ENCODE measurements at regions not wholly inside any gene's neighbourhood (a gene's known extent, or its start where the extent isn't known, plus 50 kb on each side); places are given as distances from the start of the nearest gene placed in this dataset.

- no peak for DNase-seq
These were observed 209.9 kb downstream of the COL4A1 start for GRCh38 chr13:110097013-110097412.

GRCh38 chr13:110092831-110093247, 214.1 kb downstream of the COL4A1 start:
- no peak for DNase-seq

DNA sequence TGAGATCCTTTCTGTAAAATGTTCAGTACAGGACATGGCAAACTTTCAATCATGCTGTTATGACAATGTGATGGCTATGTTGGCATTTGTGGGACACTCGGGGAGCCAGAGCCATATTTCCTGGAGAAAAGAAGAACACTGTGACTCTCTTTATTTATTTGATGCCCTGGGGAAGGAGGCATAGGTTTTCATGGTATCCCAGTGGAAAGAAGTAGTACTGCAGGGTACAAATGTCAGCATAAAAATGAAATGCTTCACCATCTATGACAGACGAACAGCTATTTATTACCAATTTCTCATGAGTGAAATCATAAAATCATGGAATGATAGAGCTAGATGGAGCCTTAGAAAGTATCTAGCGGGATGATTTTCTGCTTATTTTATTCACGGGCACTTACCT, 217.1 kb downstream of the COL4A1 start:
- no peak for DNase-seq

DNA sequence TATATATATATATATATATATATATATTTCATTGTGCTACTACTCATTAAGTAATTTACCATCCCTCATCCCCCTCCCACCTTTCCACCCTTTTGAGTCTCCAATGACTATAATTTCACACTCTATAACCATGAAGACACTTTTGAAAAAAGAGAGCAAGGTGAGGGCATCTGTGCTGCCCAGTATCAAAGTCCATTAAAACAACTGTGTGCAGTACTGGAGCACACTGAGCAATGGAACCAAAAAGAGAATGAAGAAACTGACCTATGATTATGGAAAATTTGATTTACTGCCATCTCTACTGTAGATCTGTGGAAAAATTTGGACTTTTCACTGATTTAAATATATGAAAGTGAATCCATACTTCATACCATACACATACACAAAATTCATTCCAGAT, 217.9 kb downstream of the COL4A1 start:
- no peak for DNase-seq

DNA sequence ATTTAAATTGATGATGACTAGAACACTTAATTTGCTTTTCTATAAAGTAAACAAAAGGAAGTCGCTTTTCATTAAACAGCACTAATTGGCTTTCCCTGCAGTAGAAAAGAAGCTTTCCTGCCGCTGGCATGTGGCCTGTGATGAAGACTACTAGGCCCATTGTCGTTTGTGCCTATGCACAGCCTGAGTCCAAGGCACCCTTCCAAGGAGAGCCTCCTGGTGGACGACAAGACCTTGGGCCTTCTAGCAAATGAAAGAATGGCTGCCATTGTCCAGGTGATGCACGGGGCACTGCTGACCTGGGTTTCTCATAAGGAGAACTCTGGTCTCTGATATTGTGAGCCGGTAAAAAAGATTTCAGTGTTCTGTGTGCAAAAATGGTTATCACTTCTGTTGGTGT, 233.0 kb downstream of the COL4A1 start:
- no peak for DNase-seq

DNA sequence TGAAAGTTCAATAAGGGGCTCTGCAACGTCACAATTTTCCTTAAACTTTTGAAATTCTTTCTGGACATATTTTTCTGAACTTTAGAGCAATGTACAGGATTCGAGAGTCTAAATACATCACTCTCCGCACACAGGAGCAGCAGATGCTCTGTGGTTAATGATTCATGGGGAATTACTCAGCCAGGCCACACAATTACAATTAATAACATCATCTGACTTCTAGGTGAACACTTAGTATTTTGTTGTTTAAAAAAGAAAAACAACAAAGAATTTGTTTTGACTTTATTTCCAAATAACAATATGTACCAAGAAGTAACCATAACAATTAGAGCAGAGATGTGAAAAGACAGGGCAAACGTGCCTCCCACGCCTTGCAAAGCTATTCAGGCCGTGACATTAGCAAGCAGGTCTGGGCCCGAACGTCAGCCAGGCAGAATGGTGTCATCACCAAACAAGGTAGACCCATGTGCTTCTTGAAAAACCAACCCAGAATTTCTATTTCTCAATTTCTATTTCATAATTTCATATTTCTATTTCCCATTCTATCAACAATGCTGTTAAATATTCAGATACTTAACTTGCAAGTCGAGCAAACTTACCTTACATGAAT, 236.3 kb downstream of the COL4A1 start:
- no peak for DNase-seq

GRCh38 chr13:110070046-110070445, 236.9 kb downstream of the COL4A1 start:
- DNase-seq: no peak

DNA sequence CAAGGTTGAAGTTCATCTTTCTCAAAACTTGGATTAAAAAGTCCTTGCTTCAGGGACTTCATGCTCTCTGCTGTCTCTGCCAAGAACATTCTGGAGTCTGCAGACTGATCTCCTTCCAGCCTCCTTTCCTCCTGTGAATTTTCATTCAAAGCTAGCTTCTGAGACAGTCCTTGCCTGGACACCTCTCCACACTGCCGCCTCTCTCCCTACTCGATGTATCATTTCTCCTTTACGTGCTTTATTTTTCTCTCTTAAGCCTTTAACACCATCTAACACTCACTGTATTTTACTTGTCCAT, 238.8 kb downstream of the COL4A1 start:
- no peak for DNase-seq

DNA sequence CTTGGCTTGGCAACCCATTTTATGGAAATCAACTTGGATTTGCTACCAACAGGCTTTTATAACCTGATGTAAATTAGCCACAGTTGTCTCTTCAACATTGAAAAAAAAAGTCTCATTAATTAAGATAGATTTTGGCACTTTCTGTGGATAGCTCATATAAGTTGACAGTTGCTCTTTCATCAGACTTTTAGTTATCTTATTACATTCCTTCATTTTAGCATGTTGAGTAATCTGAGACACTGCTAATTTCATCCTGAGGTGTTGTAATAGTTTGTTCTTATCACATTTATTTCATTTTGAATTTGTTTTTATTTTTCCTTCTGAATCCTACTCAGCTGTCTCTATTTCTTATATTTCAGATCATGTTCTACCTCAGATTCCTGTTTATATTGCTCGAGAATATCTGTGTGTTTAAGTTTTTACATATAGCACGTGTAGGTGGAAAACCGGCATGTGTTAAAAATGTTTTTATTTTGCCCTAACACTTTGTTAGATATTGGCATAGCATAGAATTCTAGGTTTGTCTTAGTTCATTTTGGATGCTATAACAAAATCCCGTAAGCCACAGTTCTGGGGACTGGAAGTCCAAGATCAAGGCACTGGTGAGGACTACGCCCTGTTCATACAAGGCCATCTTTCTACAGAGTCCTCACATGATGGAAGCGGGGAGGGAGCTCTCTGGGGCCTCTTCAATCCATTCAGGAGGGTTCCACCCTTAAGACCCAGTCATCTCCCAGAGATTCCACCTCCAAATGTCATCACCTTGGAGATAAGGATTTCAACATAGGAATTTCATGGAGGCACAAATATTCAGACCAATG, 239.4 kb downstream of the COL4A1 start:
- no peak for DNase-seq

GRCh38 chr13:110065780-110066179, 241.2 kb downstream of the COL4A1 start:
- DNase-seq: no peak

- no peak for DNase-seq
These were observed 243.2 kb downstream of the COL4A1 start for GRCh38 chr13:110063490-110064421.

DNA sequence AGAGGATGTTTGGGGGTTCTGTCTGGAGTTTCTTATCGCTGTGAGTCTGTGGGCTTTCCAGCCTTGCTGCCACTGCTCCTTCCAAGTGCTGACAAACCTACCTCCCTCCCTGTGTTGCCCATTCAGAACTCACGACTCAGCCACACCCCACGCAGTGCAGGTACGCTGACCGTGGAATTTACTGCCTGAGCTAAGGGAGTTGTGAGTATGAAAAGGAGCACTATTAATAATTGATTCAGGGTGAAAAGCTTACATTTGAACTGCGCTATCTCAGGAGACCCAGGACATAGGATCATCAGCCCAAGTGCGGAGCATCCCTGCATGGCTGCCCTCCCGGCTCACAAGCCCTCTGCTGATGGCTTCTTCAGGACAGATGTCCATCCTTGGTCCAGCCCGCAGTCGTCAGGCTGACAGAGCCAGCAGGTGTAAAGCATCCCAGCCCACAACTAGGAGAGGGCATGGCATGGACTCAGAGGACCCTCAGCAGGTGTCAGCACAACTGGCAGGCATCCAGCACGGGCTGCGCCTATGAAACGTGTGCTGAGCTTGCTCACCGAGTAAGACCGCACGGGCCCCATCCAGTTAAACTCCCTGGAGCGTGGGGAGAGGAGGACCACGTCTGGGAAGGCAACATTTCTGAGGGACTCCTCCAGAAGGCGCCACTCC, 244.0 kb downstream of the COL4A1 start:
- no peak for DNase-seq

DNA sequence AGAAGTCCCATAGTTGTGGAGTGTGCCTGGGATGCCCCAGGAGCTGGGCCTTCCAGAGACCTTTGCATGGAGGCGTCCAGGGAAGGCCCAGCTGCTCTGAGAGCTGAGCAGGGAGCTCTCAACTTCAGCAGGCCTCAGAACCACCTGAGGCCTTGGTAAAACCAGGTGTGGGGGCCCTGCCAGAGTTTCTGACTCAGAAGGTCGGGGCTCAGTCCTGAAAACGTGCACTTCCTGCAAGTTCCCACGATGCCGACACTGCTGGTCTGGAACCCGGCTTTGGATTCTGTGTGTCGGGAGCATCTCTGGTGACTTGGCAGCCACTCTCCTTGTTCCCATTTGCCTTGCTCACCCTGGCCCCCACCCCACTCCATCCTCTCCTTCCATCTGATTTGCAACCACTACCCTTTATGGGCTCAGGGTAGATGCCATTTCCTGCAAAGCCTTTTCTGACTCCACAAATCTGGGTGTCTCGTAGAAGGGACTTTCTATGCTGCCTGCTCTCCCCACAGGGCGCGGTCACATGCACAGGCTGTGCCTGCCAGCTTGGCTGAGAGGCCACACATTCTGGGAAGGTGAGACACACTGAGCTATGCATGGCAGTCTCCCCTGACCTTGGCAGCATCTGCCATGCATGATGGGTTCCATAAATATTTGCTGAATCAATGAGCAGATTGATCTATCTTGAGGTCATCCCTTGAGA, 244.7 kb downstream of the COL4A1 start:
- no peak for DNase-seq

GRCh38 chr13:110061270-110061669, 245.7 kb downstream of the COL4A1 start:
- no peak for DNase-seq

GRCh38 chr13:110057052-110057451, 249.9 kb downstream of the COL4A1 start:
- no peak for DNase-seq

DNA sequence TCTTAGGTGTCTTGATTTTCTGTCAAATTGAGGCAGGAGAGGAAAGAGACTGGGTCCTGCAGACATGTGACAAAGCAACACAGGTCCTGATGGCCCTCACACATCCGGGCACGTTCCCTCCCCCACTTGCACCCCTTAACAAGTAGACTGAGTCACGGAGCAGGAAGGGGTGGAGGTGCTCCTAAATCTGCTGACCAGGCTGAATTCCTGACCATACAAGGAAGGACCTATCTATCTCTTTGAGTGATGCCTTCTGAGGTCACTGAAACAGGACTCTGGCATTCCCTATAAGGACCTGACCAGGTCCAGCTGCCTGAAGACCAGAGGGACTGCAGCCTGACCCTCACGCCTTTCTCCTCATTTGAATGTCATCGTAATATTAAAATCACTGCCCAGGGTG, 250.3 kb downstream of the COL4A1 start:
- no peak for DNase-seq

- no peak for DNase-seq
These were observed 251.9 kb downstream of the COL4A1 start for GRCh38 chr13:110055089-110055488.

- DNase-seq: no peak
These were observed 252.9 kb downstream of the COL4A1 start for GRCh38 chr13:110054041-110054440.

- DNase-seq: no peak
These were observed 259.5 kb downstream of the COL4A1 start for GRCh38 chr13:110047496-110047895.

DNA sequence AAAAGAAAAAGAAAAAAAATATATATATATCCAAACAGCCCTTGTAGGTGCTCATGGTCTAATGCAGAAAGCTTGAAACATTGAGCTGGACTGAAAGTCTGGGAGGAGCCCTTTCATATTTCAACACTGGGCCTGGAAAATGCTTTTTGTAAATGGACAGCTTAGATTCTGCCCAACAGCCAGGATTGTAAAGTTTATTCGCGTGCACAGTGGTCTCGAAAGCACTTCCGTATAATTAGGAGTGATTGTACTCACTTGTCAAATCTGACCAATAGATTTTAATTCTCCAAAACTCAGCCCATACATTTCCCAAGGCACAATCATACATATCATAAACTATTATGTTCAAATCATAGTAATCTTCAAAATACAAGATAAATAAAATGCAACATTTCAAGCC, 260.1 kb downstream of the COL4A1 start:
- no peak for DNase-seq

DNA sequence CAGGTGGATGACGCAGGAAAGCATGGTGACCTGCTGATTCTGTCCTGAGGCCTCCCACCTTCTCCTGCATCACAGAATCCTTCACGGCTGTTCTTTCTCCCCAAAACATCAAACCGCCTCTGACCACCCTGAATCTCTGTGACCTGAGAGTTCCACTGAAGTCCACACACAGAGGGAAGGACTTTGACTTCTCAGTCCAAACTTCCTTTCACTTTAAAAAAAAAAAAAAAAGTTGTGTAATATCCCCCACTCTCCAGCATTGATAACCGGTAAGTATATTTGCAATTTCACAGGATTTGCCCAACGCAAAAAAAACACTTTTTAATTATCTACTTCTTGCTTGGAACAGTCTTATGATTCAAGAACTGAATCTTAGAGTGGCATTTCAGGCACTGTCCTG, 259.5 kb upstream of the IRS2 start:
- no peak for DNase-seq

- no peak for DNase-seq
These were observed 258.8 kb upstream of the IRS2 start for GRCh38 chr13:110045202-110045601.

Measured in occipital lobe (tissue), 1 donor.